Thyroid gland (tissue), 4 donors: ENCODE measurements at regions not wholly inside any gene's neighbourhood (a gene's known extent, or its start where the extent isn't known, plus 50 kb on each side); places are given as distances from the start of the nearest gene placed in this dataset.
A peak's percentile ranks its signal among the peaks of the same experiment; 100 is the strongest.

ENCODE experiments used
- DNase-seq, 2 donors: peaks; one replicate each; pipeline ENCODE4 v3.0.0-alpha.2; 2019
- H3K27ac ChIP-seq, 3 donors: fragments of 200-600 bp; sonication (generic); 1 replicate in 2 of 3; 2 replicates in 1 of 3; pipeline ENCODE4 v1.5.1; 2016 to 2019; ENCODE audit warnings: mild to moderate bottlenecking in 1 of 3, moderate library complexity in 1 of 3
- H3K27me3 ChIP-seq: fragments of 200-600 bp; sonication (generic); one replicate; pipeline ENCODE4 v1.5.1; 2019
- H3K36me3 ChIP-seq, 2 donors: fragments of 200-600 bp; sonication (generic); one replicate each; pipeline ENCODE4 v1.5.1; 2016 to 2019
- H3K4me1 ChIP-seq, 2 donors: fragments of 200-600 bp; sonication (generic); one replicate each; pipeline ENCODE4 v1.5.1; 2017 to 2019
- H3K4me3 ChIP-seq, 3 donors: fragments of 200-600 bp; sonication (generic); replicated peaks in 1 of 3; 1 replicate in 2 of 3; 2 replicates in 1 of 3; pipeline ENCODE4 v1.5.1; 2016; ENCODE audit warnings: mild to moderate bottlenecking in 1 of 3
- H3K9me3 ChIP-seq: fragments of 200-600 bp; sonication (generic); one replicate; pipeline ENCODE4 v1.5.1; 2017
- CTCF ChIP-seq, 6 experiments: fragments of 200-600 bp in 3 of 6; fragments of 450-650 bp in 3 of 6; sonication (generic) in 3 of 6; IDR thresholded peaks; one replicate each; pipeline ENCODE4 v1.5.1; 2016 to 2019; ENCODE audit warnings: antibody characterized with exemption in 6 of 6, mild to moderate bottlenecking in 2 of 6, inconsistent platforms in 1 of 6, moderate library complexity in 1 of 6
- POLR2A ChIP-seq, 2 donors: fragments of 450-650 bp; IDR thresholded peaks; one replicate each; pipeline ENCODE4 v1.6.1; 2017; ENCODE audit warnings: antibody characterized with exemption in 2 of 2, mild to moderate bottlenecking in 2 of 2, moderate library complexity in 1 of 2
- WGBS, 2 donors: methylation state at CpG; one replicate each; pipeline ENCODE4 v1.1.5; 2017; 5-methylcytosine and 5-hydroxymethylcytosine counted together
- intact Hi-C: fragments of 100-400 bp; cut with DNase I; formaldehyde crosslinking; loops from one replicate; pipeline ENCODE4 v1.15.1; 2023

- H3K27me3 ChIP-seq = no peaks in the 10 kb centered on the region
- no peak overlapping the region for H3K4me3 ChIP-seq
- DNase-seq = no peak
- intact Hi-C loops = no loop called here
- no peak for TF ChIP-seq CTCF (IDR thresholded peaks at IDR 0.05)
- no peak for TF ChIP-seq POLR2A (IDR thresholded peaks at IDR 0.05)
- 88 to 97% methylated on average over 7 of the region's 7 CpGs for WGBS, 2 donors
- H3K36me3 ChIP-seq = no peaks in the 10 kb centered on the region
- H3K9me3 ChIP-seq = no peaks in the 10 kb centered on the region
- H3K4me1 ChIP-seq = peaks cover 0 to 3% of the 10 kb centered on the region in 2 donors
- no peak overlapping the region for H3K27ac ChIP-seq
Observed at GRCh38 chr15:70480196-70480856, 283.0 kb downstream of the UACA start.

GRCh38 chr15:70479785-70480184 is 283.6 kb downstream of the UACA start:
- 90 to 91% methylated on average over 12 of the region's 12 CpGs for WGBS, 2 donors
- no peak overlapping the region for H3K4me3 ChIP-seq
- DNase-seq = no peak
- intact Hi-C loops = no loop called here
- H3K27ac ChIP-seq = no peak overlapping the region
- H3K27me3 ChIP-seq = no peaks in the 10 kb centered on the region
- TF ChIP-seq CTCF (IDR thresholded peaks at IDR 0.05) = no peak
- no peak for TF ChIP-seq POLR2A (IDR thresholded peaks at IDR 0.05)
- H3K36me3 ChIP-seq = no peaks in the 10 kb centered on the region
- H3K9me3 ChIP-seq = no peaks in the 10 kb centered on the region
- peaks cover 0 to 5% of the 10 kb centered on the region in 2 donors for H3K4me1 ChIP-seq

- intact Hi-C loops = no loop called here
- H3K4me1 ChIP-seq = peaks cover 0 to 8% of the 10 kb centered on the region in 2 donors
- H3K9me3 ChIP-seq = no peaks in the 10 kb centered on the region
- H3K36me3 ChIP-seq = no peaks in the 10 kb centered on the region
- no peaks in the 10 kb centered on the region for H3K27me3 ChIP-seq
- WGBS, 2 donors = 85 to 89% methylated on average over 7 to 8 of the region's 8 CpGs
- no peak for DNase-seq
- TF ChIP-seq POLR2A (IDR thresholded peaks at IDR 0.05) = no peak
- TF ChIP-seq CTCF (IDR thresholded peaks at IDR 0.05) = no peak
- H3K27ac ChIP-seq = no peak overlapping the region
- no peak overlapping the region for H3K4me3 ChIP-seq
Observed at GRCh38 chr15:70479056-70479455, 284.3 kb downstream of the UACA start.

GRCh38 chr15:70478251-70478990 is 284.9 kb downstream of the UACA start:
- no peaks in the 10 kb centered on the region for H3K9me3 ChIP-seq
- peak; percentile 8 to 10 for DNase-seq
- intact Hi-C loops = no loop called here
- peaks cover 0 to 14% of the 10 kb centered on the region in 2 donors for H3K4me1 ChIP-seq
- 69 to 81% methylated on average over 16 to 19 of the region's 19 CpGs for WGBS, 2 donors
- no peaks in the 10 kb centered on the region for H3K36me3 ChIP-seq
- H3K4me3 ChIP-seq = no peak overlapping the region
- no peak overlapping the region for H3K27ac ChIP-seq
- TF ChIP-seq CTCF (IDR thresholded peaks at IDR 0.05) (no peak), POLR2A (IDR thresholded peaks at IDR 0.05) (no peak)
- no peaks in the 10 kb centered on the region for H3K27me3 ChIP-seq

- intact Hi-C loops = no loop called here
- Histone ChIP-seq H3K27ac (no peak overlapping the region), H3K9me3 (no peaks in the 10 kb centered on the region), H3K27me3 (no peaks in the 10 kb centered on the region), H3K36me3 (no peaks in the 10 kb centered on the region), H3K4me1 (peaks cover 0 to 15% of the 10 kb centered on the region in 2 donors), H3K4me3 (no peak overlapping the region)
- TF ChIP-seq POLR2A (IDR thresholded peaks at IDR 0.05) (no peak), CTCF (IDR thresholded peaks at IDR 0.05) (no peak)
- 77 to 84% methylated on average over 9 of the region's 9 CpGs for WGBS, 2 donors
- no peak for DNase-seq
Observed at GRCh38 chr15:70477750-70478250, 285.6 kb downstream of the UACA start.
